GM12878 (cell line): ENCODE measurements at regions not wholly inside any gene's neighbourhood (a gene's known extent, or its start where the extent isn't known, plus 50 kb on each side); places are given as distances from the start of the nearest gene placed in this dataset.
A peak's percentile ranks its signal among the peaks of the same experiment; 100 is the strongest.

Experiments
- ATAC-seq: fragments of 200-7000 bp; cut with Tn5 transposase; 3 replicates; pipeline ENCODE4 v1.9.1; 2020; ENCODE audit warnings: mild to moderate bottlenecking, moderate library complexity
- BruUV-seq: library from RNA; stranded (reverse); fragments of 400-500 nt; replicated peaks from 2 replicates; lab custom pipeline; 2021; lab: Mats Ljungman, UMichigan
- CTCF ChIA-PET: fragments of 300-600 bp; sonication (Branson Sonifier 250); formaldehyde crosslinking; extraction: SDS; loops from one replicate; lab custom pipeline; 2021; ENCODE audit warnings: inconsistent platforms; lab: Yijun Ruan, JAX
- POLR2A ChIA-PET: fragments of 350-600 bp; formaldehyde crosslinking; extraction: SDS; loops from one replicate; lab custom pipeline; 2021; ENCODE audit warnings: inconsistent platforms; lab: Charles Lee
- RAD21 ChIA-PET: fragments of 300-600 bp; sonication (Branson Sonifier 250); formaldehyde crosslinking; loops from one replicate; lab custom pipeline; 2023; ENCODE audit warnings: antibody characterized with exemption; ENCODE audit not compliant: unreplicated experiment; lab: Charles Lee
- SMC1A ChIA-PET: fragments of 300-600 bp; sonication (Branson Sonifier 250); formaldehyde crosslinking; loops from one replicate; lab custom pipeline; 2023; ENCODE audit not compliant: unreplicated experiment, uncharacterized antibody; lab: Charles Lee
- DNase-seq: peaks from one replicate; pipeline ENCODE4 v3.0.0-alpha.2; 2011; ENCODE audit warnings: low read depth, low spot score
- FAIRE-seq: peaks from 3 replicates; lab custom pipeline; 2011; peaks lifted over from hg19 to GRCh38; lab: Jason Lieb, UNC
- H2AFZ ChIP-seq: 2 replicates; pipeline ENCODE4 v1.6.0; 2011; ENCODE audit warnings: low read depth, low read length, control low read depth; ENCODE audit not compliant: control insufficient read depth
- H3K27ac ChIP-seq: 2 replicates; pipeline ENCODE4 v1.5.1; 2011; ENCODE audit warnings: control low read depth; ENCODE audit not compliant: control insufficient read depth, insufficient read depth
- H3K27me3 ChIP-seq, 2 experiments: replicated peaks in 1 of 2; 2 replicates each; pipeline versions ENCODE4 v1.6.0 to v1.6.1; 2011; ENCODE audit warnings: low read length in 1 of 2; ENCODE audit not compliant: control insufficient read depth in 2 of 2, insufficient read depth in 2 of 2
- H3K36me3 ChIP-seq, 2 experiments: 2 replicates each; pipeline ENCODE4 v1.5.1; 2011; ENCODE audit warnings: low read length in 1 of 2; ENCODE audit not compliant: control insufficient read depth in 2 of 2, insufficient read depth in 2 of 2
- H3K4me1 ChIP-seq: 2 replicates; pipeline ENCODE4 v1.6.1; 2011; ENCODE audit warnings: mild to moderate bottlenecking, low read length, moderate library complexity, mixed read lengths; ENCODE audit not compliant: control insufficient read depth, insufficient read depth
- H3K4me2 ChIP-seq: 2 replicates; pipeline ENCODE4 v1.6.0; 2011; ENCODE audit warnings: control low read depth; ENCODE audit not compliant: control insufficient read depth, insufficient read depth
- H3K4me3 ChIP-seq: fragments of 200-600 bp; sonication (generic); 2 replicates; pipeline ENCODE4 v1.5.1; 2016
- H3K79me2 ChIP-seq: 2 replicates; pipeline ENCODE4 v1.6.0; 2011; ENCODE audit warnings: low read length; ENCODE audit not compliant: control insufficient read depth, insufficient read depth
- H3K9ac ChIP-seq: 2 replicates; pipeline ENCODE4 v1.8.0; 2011; ENCODE audit warnings: low read length, control low read depth, mixed read lengths; ENCODE audit not compliant: control insufficient read depth, insufficient read depth
- H3K9me3 ChIP-seq: replicated peaks from 3 replicates; pipeline ENCODE4 v1.5.1; 2011; ENCODE audit warnings: mild to moderate bottlenecking, low read length; ENCODE audit not compliant: control insufficient read depth, insufficient read depth
- H4K20me1 ChIP-seq: 2 replicates; pipeline ENCODE4 v1.6.0; 2011; ENCODE audit not compliant: control insufficient read depth, insufficient read depth
- CHD2 ChIP-seq: IDR thresholded peaks from 2 replicates; pipeline ENCODE4 v1.6.1; 2011; ENCODE audit warnings: low read depth, low read length, improper control_type of control experiment, borderline replicate concordance
- EP300 ChIP-seq, 2 experiments: fragments of 150-350 bp in 1 of 2; IDR thresholded peaks; 2 replicates each; pipeline ENCODE4 v1.6.1; 2011 to 2012; ENCODE audit warnings: low read depth in 2 of 2, low read length in 2 of 2, borderline replicate concordance in 1 of 2, improper control_type of control experiment in 1 of 2, inconsistent platforms in 1 of 2; ENCODE audit not compliant: control insufficient read depth in 1 of 2
- GATAD2B ChIP-seq: fragments of 450-650 bp; conservative IDR thresholded peaks from 2 replicates; pipeline ENCODE4 v1.6.1; 2017; ENCODE audit warnings: low read depth, mild to moderate bottlenecking, moderate library complexity
- IKZF1 ChIP-seq: fragments of 450-650 bp; conservative IDR thresholded peaks from 2 replicates; pipeline ENCODE4 v1.6.1; 2017; ENCODE audit warnings: antibody characterized with exemption, mild to moderate bottlenecking
- MYC ChIP-seq: IDR thresholded peaks from 2 replicates; pipeline ENCODE4 v1.6.1; 2011; ENCODE audit warnings: mild to moderate bottlenecking, low read length, moderate library complexity, inconsistent platforms; ENCODE audit not compliant: insufficient read depth, insufficient replicate concordance, insufficient read length, severe bottlenecking
- SIN3A ChIP-seq: IDR thresholded peaks from 2 replicates; pipeline ENCODE4 v1.6.1; 2012; ENCODE audit warnings: low read depth, low read length, improper control_type of control experiment
- SKIL ChIP-seq: fragments of 450-650 bp; IDR thresholded peaks from 2 replicates; pipeline ENCODE4 v1.6.1; 2017; ENCODE audit warnings: mild to moderate bottlenecking, low read depth, inconsistent platforms; ENCODE audit not compliant: poor library complexity, severe bottlenecking
- WGBS: methylation state at CpG from one replicate; pipeline ENCODE4 v1.1.6; 2016; ENCODE audit warnings: low lambda C conversion rate; ENCODE audit not compliant: insufficient replicate concordance, insufficient coverage; ENCODE audit errors: missing lambda C conversion rate; 5-methylcytosine and 5-hydroxymethylcytosine counted together
- in situ Hi-C: fragments of 300-500 bp; cut with MboI; formaldehyde crosslinking; loops from 9 replicates; pipeline ENCODE4 v1.14.3; 2018; ENCODE audit warnings: mixed read lengths
- intact Hi-C: fragments of 100-400 bp; cut with micrococcal nuclease; formaldehyde crosslinking; loops from one replicate; pipeline ENCODE4 v1.14.2; 2022; ENCODE audit not compliant: unreplicated experiment
- TF ChIP-seq, protein P1 (sequence below): fragments of 150-350 bp; IDR thresholded peaks from 2 replicates; pipeline ENCODE4 v1.6.1; 2014; ENCODE audit warnings: mild to moderate bottlenecking, low read depth, low read length

GRCh38 chr9:91034521-91034920 is 232.9 kb downstream of the SYK start:
- Histone ChIP-seq H3K79me2 (no peaks in the 10 kb centered on the region), H3K4me3 (no peak overlapping the region), H3K9me3 (no peaks in the 10 kb centered on the region), H3K9ac (no peak overlapping the region), H3K27me3 (peaks cover 0 to 5% of the 10 kb centered on the region in 2 experiments; a peak in 3 of 4 replicates), H3K36me3 (no peaks in the 10 kb centered on the region), H3K4me1 (peaks cover 30% of the 10 kb centered on the region), H3K4me2 (no peak overlapping the region; the same call in 1 of the 2 replicates), H2AFZ (no peak overlapping the region), H3K27ac (no peak overlapping the region), H4K20me1 (no peaks in the 10 kb centered on the region)
- 50% methylated on average over 9 of the region's 9 CpGs for WGBS
- in situ Hi-C loops (no loop called here), intact Hi-C loops (loop anchor here (10.0 kb wide), 1 partner anchor 650 kb away; no protein-coding TSS in a partner anchor)
- peak; percentile 47 for FAIRE-seq
- RAD21 ChIA-PET = interaction anchor here (0.7 to 1.9 kb wide), 3 partner anchors 184 to 399 kb away, joined by 3 to 9 read pairs (median 7); no protein-coding TSS in a partner anchor
- CTCF ChIA-PET = interaction anchor here (1.3 to 6.3 kb wide), 7 partner anchors 17 to 693 kb away, joined by 4 to 33 read pairs (median 6); partner anchors contain the start of gene NFIL3
- TF ChIP-seq MYC = no peak
- TF ChIP-seq IKZF1 = no peak
- TF ChIP-seq CHD2 = no peak
- no peak for TF ChIP-seq GATAD2B
- no peak for TF ChIP-seq EP300 (IDR thresholded peaks at IDR 0.05; ENCODE audit: borderline replicate concordance in 1 of 2, control insufficient read depth in 1 of 2, low read depth in 2 of 2, low read length in 2 of 2)
- no peak for TF ChIP-seq SKIL
- TF ChIP-seq, protein P1, sequence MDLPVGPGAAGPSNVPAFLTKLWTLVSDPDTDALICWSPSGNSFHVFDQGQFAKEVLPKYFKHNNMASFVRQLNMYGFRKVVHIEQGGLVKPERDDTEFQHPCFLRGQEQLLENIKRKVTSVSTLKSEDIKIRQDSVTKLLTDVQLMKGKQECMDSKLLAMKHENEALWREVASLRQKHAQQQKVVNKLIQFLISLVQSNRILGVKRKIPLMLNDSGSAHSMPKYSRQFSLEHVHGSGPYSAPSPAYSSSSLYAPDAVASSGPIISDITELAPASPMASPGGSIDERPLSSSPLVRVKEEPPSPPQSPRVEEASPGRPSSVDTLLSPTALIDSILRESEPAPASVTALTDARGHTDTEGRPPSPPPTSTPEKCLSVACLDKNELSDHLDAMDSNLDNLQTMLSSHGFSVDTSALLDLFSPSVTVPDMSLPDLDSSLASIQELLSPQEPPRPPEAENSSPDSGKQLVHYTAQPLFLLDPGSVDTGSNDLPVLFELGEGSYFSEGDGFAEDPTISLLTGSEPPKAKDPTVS = no peak
- TF ChIP-seq SIN3A = no peak
- POLR2A ChIA-PET = no interaction called here
- no peak for ATAC-seq
- no peak for DNase-seq
- SMC1A ChIA-PET = interaction anchor here (0.6 to 1.5 kb wide), 3 partner anchors 119 to 391 kb away, joined by 3 to 5 read pairs (median 4); no protein-coding TSS in a partner anchor
- BruUV-seq = no TSS peak
